ENCODE measurements at regions not wholly inside any gene's neighbourhood (a gene's known extent, or its start where the extent isn't known, plus 50 kb on each side); places are given as distances from the start of the nearest gene placed in this dataset.
A peak's percentile ranks its signal among the peaks of the same experiment; 100 is the strongest.

DNA sequence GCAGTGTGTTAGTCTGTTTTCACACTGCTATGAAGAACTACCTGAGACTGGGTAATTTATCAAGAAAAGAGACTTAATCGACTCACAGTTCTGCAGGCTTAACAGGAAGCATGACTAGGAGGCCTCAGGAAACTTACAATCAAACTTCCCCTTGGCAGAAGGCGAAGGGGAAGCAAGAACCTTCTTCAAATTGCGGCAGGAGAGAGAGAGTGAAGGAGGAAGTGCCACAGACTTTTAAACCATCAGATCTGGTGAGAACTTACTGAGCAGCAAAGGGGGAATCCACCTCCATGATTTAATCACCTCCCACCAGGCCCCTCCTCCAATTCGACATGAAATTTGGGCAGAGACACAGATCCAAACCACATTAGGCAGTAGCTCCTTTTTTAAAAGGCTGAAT, 59.2 kb upstream of the LEF1 start:
- intact Hi-C loops (cut with micrococcal nuclease; ENCODE audit: unreplicated experiment): no loop called here
- no peak overlapping the region for H2AFZ ChIP-seq (ENCODE audit: low read length)
- H3K4me2 ChIP-seq (ENCODE audit: low read length): no peak overlapping the region
- DNase-seq (ENCODE audit: low spot score): peak; percentile 8
- H3K79me2 ChIP-seq (ENCODE audit: insufficient read depth, low read depth, low read length): no peaks in the 10 kb centered on the region
- H3K9me2 ChIP-seq (ENCODE audit: insufficient read depth, low read length): no peaks in the 10 kb centered on the region
- H3K36me3 ChIP-seq (ENCODE audit: insufficient read depth, low read length): no peaks in the 10 kb centered on the region
- H4K20me1 ChIP-seq (ENCODE audit: insufficient read depth, low read length): no peaks in the 10 kb centered on the region
- no peaks in the 10 kb centered on the region for H3K4me1 ChIP-seq (ENCODE audit: insufficient read depth, low read length, poor library complexity, severe bottlenecking)
- ChIA-PET CTCF (ENCODE audit: unreplicated experiment) (no interaction called here), POLR2A (no interaction called here)
- H3K4me3 ChIP-seq (ENCODE audit: low read depth, low read length, poor library complexity, severe bottlenecking): no peak overlapping the region
- TF ChIP-seq EZH2phosphoT487 (IDR thresholded peaks at IDR 0.05; ENCODE audit: borderline replicate concordance, low read depth, low read length): no peak
- TF ChIP-seq, protein P1, sequence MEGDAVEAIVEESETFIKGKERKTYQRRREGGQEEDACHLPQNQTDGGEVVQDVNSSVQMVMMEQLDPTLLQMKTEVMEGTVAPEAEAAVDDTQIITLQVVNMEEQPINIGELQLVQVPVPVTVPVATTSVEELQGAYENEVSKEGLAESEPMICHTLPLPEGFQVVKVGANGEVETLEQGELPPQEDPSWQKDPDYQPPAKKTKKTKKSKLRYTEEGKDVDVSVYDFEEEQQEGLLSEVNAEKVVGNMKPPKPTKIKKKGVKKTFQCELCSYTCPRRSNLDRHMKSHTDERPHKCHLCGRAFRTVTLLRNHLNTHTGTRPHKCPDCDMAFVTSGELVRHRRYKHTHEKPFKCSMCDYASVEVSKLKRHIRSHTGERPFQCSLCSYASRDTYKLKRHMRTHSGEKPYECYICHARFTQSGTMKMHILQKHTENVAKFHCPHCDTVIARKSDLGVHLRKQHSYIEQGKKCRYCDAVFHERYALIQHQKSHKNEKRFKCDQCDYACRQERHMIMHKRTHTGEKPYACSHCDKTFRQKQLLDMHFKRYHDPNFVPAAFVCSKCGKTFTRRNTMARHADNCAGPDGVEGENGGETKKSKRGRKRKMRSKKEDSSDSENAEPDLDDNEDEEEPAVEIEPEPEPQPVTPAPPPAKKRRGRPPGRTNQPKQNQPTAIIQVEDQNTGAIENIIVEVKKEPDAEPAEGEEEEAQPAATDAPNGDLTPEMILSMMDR (conservative IDR thresholded peaks at IDR 0.05; ENCODE audit: low read length): no peak
- BruUV-seq (replicated peaks): no TSS peak
- 0 out of 2 replicates have a peak, but pooled peaks cover 3% of the 10 kb centered on the region for H3K9me3 ChIP-seq (ENCODE audit: low read length)
- no peak overlapping the region for H3K27ac ChIP-seq (ENCODE audit: low read depth, low read length, poor library complexity, severe bottlenecking)

DNA sequence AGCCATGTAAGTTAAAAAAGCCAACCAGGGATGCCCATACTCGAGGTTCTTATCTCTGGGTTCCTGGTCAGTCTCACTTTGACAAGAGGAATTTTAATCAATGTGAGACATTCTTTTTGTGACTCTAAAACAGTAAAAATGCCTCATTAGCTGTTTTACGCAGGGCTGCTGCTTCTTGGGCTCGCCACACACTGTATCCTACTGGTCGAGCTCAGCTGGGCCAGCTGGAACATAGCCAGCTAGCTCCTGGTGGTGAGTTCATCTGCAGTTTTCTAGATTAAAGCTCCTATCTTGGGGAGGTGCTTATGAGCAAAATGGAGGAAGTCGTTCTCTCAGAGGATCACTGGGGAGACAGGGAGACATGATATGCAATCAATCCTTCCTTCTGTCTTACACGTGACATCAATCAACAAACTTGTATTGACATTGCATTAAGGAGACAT, 55.9 kb upstream of the LEF1 start:
- TF ChIP-seq, protein P1 (conservative IDR thresholded peaks at IDR 0.05; ENCODE audit: low read length): no peak
- no peak for TF ChIP-seq EZH2phosphoT487 (IDR thresholded peaks at IDR 0.05; ENCODE audit: borderline replicate concordance, low read depth, low read length)
- CTCF ChIA-PET (ENCODE audit: unreplicated experiment): no interaction called here

DNA sequence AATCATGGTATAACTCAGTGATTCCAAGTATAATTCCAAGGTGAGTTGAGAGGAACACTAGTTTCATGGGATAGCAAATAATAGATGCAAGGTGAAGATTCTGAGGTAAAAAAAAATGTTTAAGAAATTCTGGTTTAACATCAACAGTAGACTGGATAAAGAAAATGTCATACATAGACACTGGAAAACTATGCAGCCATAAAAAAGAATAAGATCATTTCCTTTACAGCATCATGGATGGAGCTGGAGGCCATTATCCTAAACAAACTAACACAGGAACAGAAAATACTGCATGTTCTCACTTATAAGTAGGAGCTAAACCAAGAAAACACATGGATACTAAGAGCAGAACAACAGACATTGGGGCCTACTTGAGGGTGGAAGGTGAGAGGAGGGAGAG, 54.6 kb upstream of the LEF1 start:
- no peak overlapping the region for H3K4me2 ChIP-seq (ENCODE audit: low read length)
- ChIA-PET POLR2A (interaction anchor here (0.5 kb wide), 1 partner anchor 270 kb away, joined by 3 read pairs; no protein-coding TSS in a partner anchor), CTCF (ENCODE audit: unreplicated experiment) (no interaction called here)
- H3K27ac ChIP-seq (ENCODE audit: low read depth, low read length, poor library complexity, severe bottlenecking): no peak overlapping the region
- no peaks in the 10 kb centered on the region for H3K79me2 ChIP-seq (ENCODE audit: insufficient read depth, low read depth, low read length)
- intact Hi-C loops (cut with micrococcal nuclease; ENCODE audit: unreplicated experiment): no loop called here
- H2AFZ ChIP-seq (ENCODE audit: low read length): no peak overlapping the region
- H4K20me1 ChIP-seq (ENCODE audit: insufficient read depth, low read length): no peaks in the 10 kb centered on the region
- no peaks in the 10 kb centered on the region for H3K9me3 ChIP-seq (ENCODE audit: low read length)
- BruUV-seq (replicated peaks): no TSS peak
- no peak for TF ChIP-seq EZH2phosphoT487 (IDR thresholded peaks at IDR 0.05; ENCODE audit: borderline replicate concordance, low read depth, low read length)
- TF ChIP-seq, protein P1 (conservative IDR thresholded peaks at IDR 0.05; ENCODE audit: low read length): no peak
- H3K4me3 ChIP-seq (ENCODE audit: low read depth, low read length, poor library complexity, severe bottlenecking): no peak overlapping the region
- H3K4me1 ChIP-seq (ENCODE audit: insufficient read depth, low read length, poor library complexity, severe bottlenecking): no peaks in the 10 kb centered on the region
- H3K36me3 ChIP-seq (ENCODE audit: insufficient read depth, low read length): no peaks in the 10 kb centered on the region
- H3K9me2 ChIP-seq (ENCODE audit: insufficient read depth, low read length): no peaks in the 10 kb centered on the region
- no peak for DNase-seq (ENCODE audit: low spot score)

More for the DNA sequence above, 55.9 kb upstream of the LEF1 start:
- no peak overlapping the region for H3K4me3 ChIP-seq (ENCODE audit: low read depth, low read length, poor library complexity, severe bottlenecking)
- no peaks in the 10 kb centered on the region for H3K9me2 ChIP-seq (ENCODE audit: insufficient read depth, low read length)
- BruUV-seq (replicated peaks): no TSS peak
- no peaks in the 10 kb centered on the region for H4K20me1 ChIP-seq (ENCODE audit: insufficient read depth, low read length)
- no peaks in the 10 kb centered on the region for H3K4me1 ChIP-seq (ENCODE audit: insufficient read depth, low read length, poor library complexity, severe bottlenecking)
- intact Hi-C loops (cut with micrococcal nuclease; ENCODE audit: unreplicated experiment): no loop called here
- no peaks in the 10 kb centered on the region for H3K79me2 ChIP-seq (ENCODE audit: insufficient read depth, low read depth, low read length)
- POLR2A ChIA-PET: no interaction called here
- no peaks in the 10 kb centered on the region for H3K9me3 ChIP-seq (ENCODE audit: low read length)
- no peak overlapping the region for H3K4me2 ChIP-seq (ENCODE audit: low read length)
- no peak for DNase-seq (ENCODE audit: low spot score)
- H2AFZ ChIP-seq (ENCODE audit: low read length): no peak overlapping the region
- no peak overlapping the region for H3K27ac ChIP-seq (ENCODE audit: low read depth, low read length, poor library complexity, severe bottlenecking)
- H3K36me3 ChIP-seq (ENCODE audit: insufficient read depth, low read length): no peaks in the 10 kb centered on the region

Measured in OCI-LY7 (cell line).